Osteoblast (primary cell): ENCODE measurements at regions not wholly inside any gene's neighbourhood (a gene's known extent, or its start where the extent isn't known, plus 50 kb on each side); places are given as distances from the start of the nearest gene placed in this dataset.
A peak's percentile ranks its signal among the peaks of the same experiment; 100 is the strongest.

Experiments
- DNase-seq: peaks from one replicate; pipeline ENCODE4 v3.0.0; 2011; ENCODE audit warnings: low spot score, mixed read lengths; ENCODE audit not compliant: insufficient read length; ENCODE audit errors: missing footprints
- H2AFZ ChIP-seq: 2 replicates; pipeline ENCODE4 v1.6.0; 2011; ENCODE audit warnings: mild to moderate bottlenecking, low read length
- H3K27ac ChIP-seq: 2 replicates; pipeline ENCODE4 v1.5.1; 2011; ENCODE audit warnings: mild to moderate bottlenecking, low read depth, low read length, moderate library complexity
- H3K27me3 ChIP-seq: 2 replicates; pipeline ENCODE4 v1.6.0; 2012; ENCODE audit warnings: mild to moderate bottlenecking, control low read depth, inconsistent platforms, low read length, moderate library complexity; ENCODE audit not compliant: insufficient read depth
- H3K36me3 ChIP-seq: 2 replicates; pipeline ENCODE4 v1.5.1; 2011; ENCODE audit warnings: mild to moderate bottlenecking, low read length, control low read depth, moderate library complexity; ENCODE audit not compliant: insufficient read depth
- H3K4me1 ChIP-seq: 2 replicates; pipeline ENCODE4 v1.5.1; 2011; ENCODE audit warnings: mild to moderate bottlenecking, low read length, control low read depth, moderate library complexity; ENCODE audit not compliant: insufficient read depth
- H3K4me2 ChIP-seq: 2 replicates; pipeline ENCODE4 v1.6.0; 2011; ENCODE audit warnings: mild to moderate bottlenecking, low read length; ENCODE audit not compliant: insufficient read depth
- H3K4me3 ChIP-seq: fragments of 200-600 bp; sonication (generic); 3 replicates; pipeline ENCODE4 v1.5.1; 2012; ENCODE audit warnings: mild to moderate bottlenecking, low read length, inconsistent platforms; ENCODE audit not compliant: insufficient read depth
- H3K79me2 ChIP-seq: 2 replicates; pipeline ENCODE4 v1.6.0; 2012; ENCODE audit warnings: mild to moderate bottlenecking, low read length, control low read depth, inconsistent platforms; ENCODE audit not compliant: insufficient read depth
- H3K9me3 ChIP-seq: 2 replicates; pipeline ENCODE4 v1.5.1; 2011; ENCODE audit warnings: low read depth, low read length, control low read depth
- H4K20me1 ChIP-seq: 2 replicates; pipeline ENCODE4 v1.6.0; 2012; ENCODE audit warnings: mild to moderate bottlenecking, low read length, control low read depth; ENCODE audit not compliant: insufficient read depth
- CTCF ChIP-seq: IDR thresholded peaks from 2 replicates; pipeline ENCODE4 v1.5.1; 2011; ENCODE audit warnings: mild to moderate bottlenecking, low read depth, low read length, moderate library complexity; ENCODE audit errors: extremely low read depth

DNA sequence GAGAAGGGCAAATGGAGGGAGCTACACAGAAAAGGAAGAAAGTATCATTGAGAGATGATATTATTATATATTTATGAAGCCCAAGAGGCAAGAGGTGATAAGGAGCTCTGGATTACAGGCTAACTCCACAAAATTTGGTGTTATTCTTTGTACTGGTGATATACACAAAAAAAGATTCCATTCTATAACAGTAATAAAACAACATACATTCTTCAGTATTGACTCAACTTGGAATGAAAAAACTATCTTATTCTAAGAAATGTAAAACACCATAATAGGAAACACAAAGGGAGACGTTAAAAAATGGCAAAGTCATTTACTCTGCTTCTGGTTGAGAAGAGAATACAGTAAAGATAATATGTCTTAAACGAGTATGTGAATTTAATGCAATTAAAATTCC is 99.4 kb downstream of the TEX35 start:
- Histone ChIP-seq H2AFZ (no peak overlapping the region), H4K20me1 (no peaks in the 10 kb centered on the region), H3K79me2 (no peaks in the 10 kb centered on the region), H3K36me3 (no peaks in the 10 kb centered on the region), H3K27me3 (no peaks in the 10 kb centered on the region), H3K4me2 (peak overlapping the region; percentile 60), H3K9me3 (no peaks in the 10 kb centered on the region), H3K4me3 (no peak overlapping the region), H3K4me1 (peaks cover 63% of the 10 kb centered on the region), H3K27ac (peak overlapping the region; percentile 87)
- TF ChIP-seq CTCF, result no peak
- DNase-seq, result peak; percentile 88

DNA sequence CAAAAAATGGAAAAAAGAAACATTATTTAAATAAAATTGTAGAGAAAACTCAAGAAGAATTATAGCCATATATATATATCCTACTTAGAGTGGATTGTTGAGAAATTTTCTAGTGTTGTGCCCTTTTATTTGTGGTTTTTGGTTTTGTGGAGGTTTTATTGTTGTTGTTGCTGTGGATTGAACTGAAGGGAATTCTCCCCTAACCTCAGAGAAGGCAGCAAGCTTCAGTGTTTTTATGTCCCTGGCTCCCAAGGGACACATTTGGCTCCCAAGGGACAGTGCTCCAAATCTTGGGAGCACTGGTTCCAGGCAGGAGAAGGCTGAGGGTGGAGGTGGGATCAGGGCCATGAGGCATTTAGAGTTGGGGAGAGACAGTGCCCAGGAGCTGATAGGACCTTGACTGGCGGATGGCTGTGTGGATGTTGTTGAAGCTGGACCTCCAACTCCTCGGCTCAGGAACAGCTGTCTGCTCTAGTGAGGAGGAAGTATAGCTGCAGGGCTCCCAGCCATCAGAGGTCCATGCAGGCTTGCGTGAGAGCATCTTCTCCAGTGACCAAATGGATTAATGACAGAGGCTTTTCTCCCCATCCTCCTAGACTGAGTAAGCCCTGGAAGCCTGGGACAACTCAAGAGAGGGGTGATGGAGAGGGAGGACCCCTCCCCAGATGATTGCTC is 100.5 kb downstream of the TEX35 start:
- peak overlapping the region; percentile 87 for H3K27ac ChIP-seq
- H3K4me1 ChIP-seq, result peaks cover 56% of the 10 kb centered on the region
- H3K79me2 ChIP-seq, result no peaks in the 10 kb centered on the region
- H4K20me1 ChIP-seq, result no peaks in the 10 kb centered on the region
- peak overlapping the region; percentile 65 for H2AFZ ChIP-seq
- no peak overlapping the region for H3K4me2 ChIP-seq
- H3K36me3 ChIP-seq, result no peaks in the 10 kb centered on the region
- H3K9me3 ChIP-seq, result no peaks in the 10 kb centered on the region
- no peaks in the 10 kb centered on the region for H3K27me3 ChIP-seq
- DNase-seq, result no peak
- no peak overlapping the region for H3K4me3 ChIP-seq
- no peak for TF ChIP-seq CTCF

GRCh38 chr1:178614286-178614685 is 101.4 kb downstream of the TEX35 start:
- no peak for TF ChIP-seq CTCF
- H3K4me1 ChIP-seq, result peaks cover 49% of the 10 kb centered on the region

GRCh38 chr1:178619042-178619927 is 105.8 kb upstream of the RALGPS2 start:
- H3K4me1 ChIP-seq, result peaks cover 4% of the 10 kb centered on the region
- no peaks in the 10 kb centered on the region for H4K20me1 ChIP-seq
- DNase-seq, result peak; percentile 57
- no peaks in the 10 kb centered on the region for H3K9me3 ChIP-seq
- H2AFZ ChIP-seq, result no peak overlapping the region
- no peak overlapping the region for H3K27ac ChIP-seq
- H3K4me2 ChIP-seq, result no peak overlapping the region
- no peak for TF ChIP-seq CTCF
- H3K36me3 ChIP-seq, result no peaks in the 10 kb centered on the region
- no peaks in the 10 kb centered on the region for H3K79me2 ChIP-seq
- no peaks in the 10 kb centered on the region for H3K27me3 ChIP-seq
- H3K4me3 ChIP-seq, result no peak overlapping the region

More at GRCh38 chr1:178614286-178614685, 101.4 kb downstream of the TEX35 start:
- Histone ChIP-seq H3K27me3 (no peaks in the 10 kb centered on the region), H3K27ac (peak overlapping the region; percentile 21), H4K20me1 (no peaks in the 10 kb centered on the region), H3K4me3 (no peak overlapping the region), H3K79me2 (no peaks in the 10 kb centered on the region), H3K4me2 (no peak overlapping the region), H3K9me3 (no peaks in the 10 kb centered on the region), H3K36me3 (no peaks in the 10 kb centered on the region), H2AFZ (no peak overlapping the region)
- no peak for DNase-seq
